Osteocyte (in vitro differentiated cells): ENCODE measurements at regions not wholly inside any gene's neighbourhood (a gene's known extent, or its start where the extent isn't known, plus 50 kb on each side); places are given as distances from the start of the nearest gene placed in this dataset.

Experiments
- DNase-seq: peaks from one replicate; pipeline ENCODE4 v3.0.0; 2021; ENCODE audit warnings: mixed read lengths; ENCODE audit not compliant: unreplicated experiment; ENCODE audit errors: extremely low spot score
- H3K27ac Mint-ChIP-seq: one replicate; pipeline ENCODE4 v1.8.0; 2021; ENCODE audit warnings: mild to moderate bottlenecking, mixed read lengths; ENCODE audit not compliant: unreplicated experiment
- H3K27me3 Mint-ChIP-seq: one replicate; pipeline ENCODE4 v1.8.0; 2021; ENCODE audit warnings: mixed read lengths; ENCODE audit not compliant: unreplicated experiment
- H3K36me3 Mint-ChIP-seq: one replicate; pipeline ENCODE4 v1.8.0; 2021; ENCODE audit warnings: mixed read lengths; ENCODE audit not compliant: unreplicated experiment
- H3K4me1 Mint-ChIP-seq: one replicate; pipeline ENCODE4 v1.8.0; 2021; ENCODE audit warnings: mixed read lengths; ENCODE audit not compliant: unreplicated experiment
- H3K4me3 Mint-ChIP-seq: one replicate; pipeline ENCODE4 v1.8.0; 2021; ENCODE audit warnings: mild to moderate bottlenecking, moderate library complexity, mixed read lengths; ENCODE audit not compliant: unreplicated experiment
- H3K9me3 Mint-ChIP-seq: one replicate; pipeline ENCODE4 v1.8.0; 2021; ENCODE audit warnings: mixed read lengths; ENCODE audit not compliant: unreplicated experiment
- CTCF ChIP-seq: fragments of 200-600 bp; sonication (generic); IDR thresholded peaks from 2 replicates; pipeline ENCODE4 v1.5.0; 2021; ENCODE audit warnings: antibody characterized with exemption, mild to moderate bottlenecking, moderate library complexity

GRCh38 chr7:112907658-112908057, 117.5 kb upstream of the TMEM168 start:
- no peak for DNase-seq
- no peak overlapping the region for H3K27ac Mint-ChIP-seq
- TF ChIP-seq CTCF = no peak
- peaks cover 15% of the 10 kb centered on the region for H3K9me3 Mint-ChIP-seq
- H3K4me3 Mint-ChIP-seq = no peak overlapping the region
- H3K27me3 Mint-ChIP-seq = no peaks in the 10 kb centered on the region
- peaks cover 21% of the 10 kb centered on the region for H3K36me3 Mint-ChIP-seq
- H3K4me1 Mint-ChIP-seq = no peaks in the 10 kb centered on the region

GRCh38 chr7:112905950-112906349, 115.8 kb upstream of the TMEM168 start:
- H3K9me3 Mint-ChIP-seq = peaks cover 10% of the 10 kb centered on the region
- no peaks in the 10 kb centered on the region for H3K4me1 Mint-ChIP-seq
- no peak for DNase-seq
- no peak overlapping the region for H3K4me3 Mint-ChIP-seq
- peaks cover 15% of the 10 kb centered on the region for H3K36me3 Mint-ChIP-seq
- no peak overlapping the region for H3K27ac Mint-ChIP-seq
- TF ChIP-seq CTCF = no peak
- H3K27me3 Mint-ChIP-seq = no peaks in the 10 kb centered on the region

GRCh38 chr7:112905413-112905812, 115.2 kb upstream of the TMEM168 start:
- Mint-ChIP-seq H3K27ac (no peak overlapping the region), H3K4me1 (no peaks in the 10 kb centered on the region), H3K36me3 (peaks cover 10% of the 10 kb centered on the region), H3K27me3 (no peaks in the 10 kb centered on the region), H3K9me3 (peaks cover 7% of the 10 kb centered on the region), H3K4me3 (no peak overlapping the region)
- no peak for TF ChIP-seq CTCF
- DNase-seq = no peak

GRCh38 chr7:112898432-112899290, 108.5 kb upstream of the TMEM168 start:
- DNase-seq = no peak
- H3K27me3 Mint-ChIP-seq = no peaks in the 10 kb centered on the region
- H3K27ac Mint-ChIP-seq = no peak overlapping the region
- peak; percentile 60 for TF ChIP-seq CTCF
- peaks cover 11% of the 10 kb centered on the region for H3K9me3 Mint-ChIP-seq
- no peak overlapping the region for H3K4me3 Mint-ChIP-seq
- no peaks in the 10 kb centered on the region for H3K4me1 Mint-ChIP-seq
- H3K36me3 Mint-ChIP-seq = peaks cover 21% of the 10 kb centered on the region

GRCh38 chr7:112897839-112898431, 107.7 kb upstream of the TMEM168 start:
- no peak for TF ChIP-seq CTCF
- peaks cover 11% of the 10 kb centered on the region for H3K9me3 Mint-ChIP-seq
- no peaks in the 10 kb centered on the region for H3K4me1 Mint-ChIP-seq
- peaks cover 24% of the 10 kb centered on the region for H3K36me3 Mint-ChIP-seq
- DNase-seq = no peak
- H3K4me3 Mint-ChIP-seq = no peak overlapping the region
- no peaks in the 10 kb centered on the region for H3K27me3 Mint-ChIP-seq
- H3K27ac Mint-ChIP-seq = no peak overlapping the region
